ENCODE measurements at regions not wholly inside any gene's neighbourhood (a gene's known extent, or its start where the extent isn't known, plus 50 kb on each side); places are given as distances from the start of the nearest gene placed in this dataset.

- DNase-seq (ENCODE audit: low spot score), result no peak
- TF ChIP-seq CTCF (IDR thresholded peaks at IDR 0.05; ENCODE audit: extremely low read depth, missing control alignments), result no peak
Observed at GRCh38 chr6:131450861-131451260, 122.2 kb upstream of the ARG1 start.

- no peak for DNase-seq (ENCODE audit: low spot score)
- no peak for TF ChIP-seq CTCF (IDR thresholded peaks at IDR 0.05; ENCODE audit: extremely low read depth, missing control alignments)
Observed at GRCh38 chr6:131451321-131452144, 121.5 kb upstream of the ARG1 start.

GRCh38 chr6:131453803-131454202 is 119.2 kb upstream of the ARG1 start:
- no peak for DNase-seq (ENCODE audit: low spot score)
- TF ChIP-seq CTCF (IDR thresholded peaks at IDR 0.05; ENCODE audit: extremely low read depth, missing control alignments), result no peak

- no peak for DNase-seq (ENCODE audit: low spot score)
- TF ChIP-seq CTCF (IDR thresholded peaks at IDR 0.05; ENCODE audit: extremely low read depth, missing control alignments), result no peak
Observed at GRCh38 chr6:131456565-131456964, 116.5 kb upstream of the ARG1 start.

- DNase-seq (ENCODE audit: low spot score), result no peak
- TF ChIP-seq CTCF (IDR thresholded peaks at IDR 0.05; ENCODE audit: extremely low read depth, missing control alignments), result no peak
Observed at GRCh38 chr6:131459005-131459404, 114.0 kb upstream of the ARG1 start.

GRCh38 chr6:131460614-131461000 is 112.4 kb upstream of the ARG1 start:
- DNase-seq (ENCODE audit: low spot score), result no peak
- TF ChIP-seq CTCF (IDR thresholded peaks at IDR 0.05; ENCODE audit: extremely low read depth, missing control alignments), result no peak

GRCh38 chr6:131469130-131469529 is 103.9 kb upstream of the ARG1 start:
- TF ChIP-seq CTCF (IDR thresholded peaks at IDR 0.05; ENCODE audit: extremely low read depth, missing control alignments), result no peak
- DNase-seq (ENCODE audit: low spot score), result no peak
